HG02938 (cell line): ENCODE measurements at regions not wholly inside any gene's neighbourhood (a gene's known extent, or its start where the extent isn't known, plus 50 kb on each side); places are given as distances from the start of the nearest gene placed in this dataset.
"Not testable (repeated sequence)": the region's sequence is repeated elsewhere in the genome, so short reads cannot be mapped to it uniquely, and the experiment has no call there.

ENCODE experiments used
- ATAC-seq: cut with Tn5 transposase; IDR thresholded peaks from one replicate; pipeline ENCODE4 v1.9.1; 2021; ENCODE audit warnings: mild to moderate bottlenecking, moderate library complexity; ENCODE audit not compliant: unreplicated experiment

DNA sequence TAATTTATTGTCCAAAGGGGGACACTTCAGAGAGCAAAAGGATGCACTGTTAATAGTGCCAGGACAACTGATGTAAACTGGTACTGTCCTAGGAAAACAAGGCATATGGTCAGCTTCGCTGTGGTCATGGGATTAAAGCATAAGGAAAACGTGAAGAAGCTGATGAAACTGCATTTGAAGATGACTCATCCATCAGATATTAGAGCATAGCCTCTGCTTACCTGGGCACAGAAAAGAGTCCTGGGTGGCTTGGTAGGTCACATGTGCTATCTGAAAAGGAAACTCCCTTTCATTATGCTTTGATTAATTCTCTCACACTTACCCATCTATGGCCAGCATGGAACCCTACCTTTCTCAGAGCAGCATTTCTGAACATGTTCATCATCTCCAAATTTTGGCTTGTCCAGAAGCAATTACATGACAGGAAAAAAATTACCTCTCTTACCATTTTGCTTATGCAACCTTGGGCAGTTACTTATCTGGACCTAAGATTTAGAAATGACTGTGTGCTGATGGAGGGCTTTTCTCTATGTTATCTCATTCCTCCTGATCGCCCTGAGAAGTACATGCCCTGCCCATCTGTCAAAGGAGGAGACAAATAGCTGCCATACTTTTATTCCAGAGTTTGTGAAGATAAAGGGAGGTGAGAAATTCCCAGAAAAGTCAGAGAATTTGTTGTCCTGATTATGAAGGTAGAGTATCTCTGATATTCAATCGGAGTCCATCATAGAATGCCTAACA lies 275.3 kb upstream of the SLC14A2 start:
- ATAC-seq = no peak

DNA sequence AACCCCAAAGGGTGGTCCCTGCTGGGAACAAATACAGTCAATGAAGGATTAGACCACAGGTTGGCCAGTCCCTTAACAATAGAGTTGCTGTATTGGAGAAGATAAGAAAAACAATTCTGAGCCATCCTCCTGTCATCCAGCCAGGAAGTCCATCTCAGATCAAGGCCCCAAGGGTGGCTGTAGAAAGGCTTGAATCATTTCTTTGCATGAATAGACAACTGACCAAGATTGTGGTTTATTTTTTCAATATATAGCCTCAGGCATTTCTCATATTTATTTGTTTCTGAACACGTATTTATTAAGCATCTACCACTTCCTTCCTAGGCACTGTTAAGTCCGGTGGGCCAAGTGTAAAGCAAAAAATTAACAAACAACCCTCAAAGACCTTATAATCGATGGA lies 274.4 kb upstream of the SLC14A2 start:
- no peak for ATAC-seq

DNA sequence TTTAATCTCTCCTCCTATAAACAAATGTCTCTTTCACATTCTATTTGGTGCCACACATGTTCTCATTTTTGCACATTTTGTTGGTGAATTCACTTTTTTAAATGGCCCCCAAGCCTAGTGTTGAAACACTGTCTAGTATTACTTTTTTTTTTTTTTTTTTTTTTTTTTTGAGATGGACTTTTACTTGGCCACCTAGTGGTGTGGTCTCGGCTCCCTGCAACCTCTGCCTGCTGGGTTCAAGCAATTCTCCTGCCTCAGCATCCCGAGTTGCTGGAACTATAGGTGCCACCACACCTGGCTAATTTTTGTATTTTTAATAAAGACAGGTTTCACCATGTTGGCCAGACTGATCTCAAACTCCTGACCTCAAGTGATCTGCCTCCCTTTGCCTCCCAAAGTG lies 273.8 kb upstream of the SLC14A2 start:
- no peak for ATAC-seq

DNA sequence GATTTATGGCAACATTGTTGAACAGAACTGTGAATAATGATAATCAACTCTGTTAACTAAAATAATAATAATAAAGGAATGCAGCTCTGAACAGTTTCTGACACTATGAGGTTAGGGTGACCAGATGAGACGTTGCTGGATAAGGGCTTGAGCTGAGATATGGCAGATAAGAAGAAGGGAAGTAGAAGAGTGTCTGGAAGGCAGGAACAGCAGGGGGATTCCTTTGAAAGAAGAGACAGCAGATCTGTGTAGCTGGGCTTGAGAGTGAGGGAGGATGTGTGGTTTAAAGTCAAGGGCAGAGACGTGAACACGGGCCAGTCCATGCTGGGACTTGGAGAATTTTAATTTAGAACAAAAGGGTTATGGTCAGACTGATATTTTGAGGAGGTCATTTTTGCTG lies 273.1 kb upstream of the SLC14A2 start:
- no peak for ATAC-seq

DNA sequence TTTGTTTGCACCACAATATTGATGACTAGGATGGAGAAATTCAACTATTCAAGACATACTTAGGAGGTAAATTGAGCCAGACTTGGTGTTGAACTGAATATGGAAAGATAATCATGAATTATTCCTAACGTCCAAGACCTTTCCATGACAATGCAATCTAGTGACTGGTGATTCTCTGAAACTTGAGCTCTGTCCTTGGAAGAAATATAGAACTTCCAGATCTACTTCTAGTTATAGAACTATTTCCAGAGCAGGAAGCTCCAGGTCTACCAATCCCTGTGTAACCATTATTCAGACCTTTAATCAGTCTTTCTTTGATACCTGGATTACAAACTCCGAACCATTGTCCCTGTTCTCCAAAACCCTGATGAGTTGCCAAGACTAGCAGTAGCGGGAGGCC lies 272.6 kb upstream of the SLC14A2 start:
- no peak for ATAC-seq

DNA sequence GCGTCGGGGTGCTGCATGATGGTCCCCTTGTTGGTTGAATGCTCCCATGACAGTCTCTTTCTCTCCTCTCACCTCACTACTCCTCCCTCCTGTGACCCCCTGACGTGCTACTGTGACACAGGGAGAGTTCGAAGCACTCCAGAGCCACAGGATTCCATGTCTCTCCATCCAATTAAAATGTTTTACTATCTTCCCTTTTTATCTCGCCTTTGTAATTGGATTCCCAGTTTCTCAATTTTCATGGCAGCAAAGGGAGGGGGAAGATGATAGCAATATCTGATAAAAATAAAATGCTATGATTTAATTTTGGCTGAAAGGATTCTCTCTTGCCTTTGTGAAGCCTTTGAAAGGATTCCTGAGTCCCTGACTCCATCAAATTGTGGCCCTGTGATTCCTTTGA lies 271.9 kb upstream of the SLC14A2 start:
- ATAC-seq = no peak

DNA sequence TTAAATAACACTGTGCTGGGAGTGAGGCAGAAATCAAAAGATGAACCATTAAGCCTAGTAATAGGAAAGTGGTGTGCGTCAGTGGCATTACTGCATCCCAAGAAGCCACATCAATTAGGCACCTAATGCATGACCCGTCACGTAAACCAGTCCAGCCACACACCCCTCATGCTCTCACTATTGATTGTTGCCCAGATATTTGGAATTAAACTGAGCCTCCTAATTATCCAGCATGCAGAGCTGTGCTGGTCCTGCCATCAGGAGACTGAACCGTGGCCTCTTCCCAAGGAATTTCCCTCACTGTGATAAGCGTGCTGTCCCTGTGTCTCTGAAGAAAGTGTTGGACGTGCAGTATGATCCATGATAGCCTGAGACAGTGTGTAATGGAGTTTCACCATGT lies 270.6 kb upstream of the SLC14A2 start:
- ATAC-seq = not testable (repeated sequence)

DNA sequence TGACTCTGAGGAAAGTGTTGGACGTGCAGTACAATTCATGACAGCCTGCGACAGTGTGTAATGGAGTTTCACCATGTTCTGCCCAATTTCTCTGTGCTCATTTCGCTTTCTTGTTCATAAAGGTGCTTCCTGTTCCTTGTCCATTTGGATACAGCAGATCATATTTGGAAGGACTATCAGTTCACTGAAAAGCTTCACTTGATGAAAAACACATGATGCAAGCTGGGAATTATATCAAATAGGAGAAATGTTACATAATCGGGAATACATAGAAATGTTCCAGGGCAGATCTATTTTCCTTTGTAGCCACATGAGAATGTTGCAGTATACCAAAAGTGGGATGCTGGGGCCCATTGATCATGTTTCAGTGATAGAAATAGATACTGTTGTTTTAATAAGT lies 266.3 kb upstream of the SLC14A2 start:
- ATAC-seq = no peak

DNA sequence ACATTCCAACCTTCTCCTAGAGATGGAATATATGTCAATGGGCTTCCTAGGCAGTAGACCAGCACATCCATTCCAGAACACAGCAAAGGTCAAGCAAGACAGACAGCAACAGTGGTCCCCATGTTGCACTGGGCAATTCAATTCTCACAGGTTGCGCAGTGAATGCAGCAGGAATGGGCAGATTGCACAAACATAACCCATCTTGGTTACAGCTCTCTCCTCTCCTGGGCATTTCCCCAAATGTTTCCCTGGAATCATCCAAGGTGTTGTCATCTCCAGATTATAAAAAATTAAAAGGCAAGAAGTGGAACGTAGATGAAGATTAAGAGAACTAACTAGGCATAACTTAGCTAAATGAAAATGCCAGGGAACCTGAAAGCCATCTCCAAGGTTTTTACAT lies 265.8 kb upstream of the SLC14A2 start:
- ATAC-seq = no peak

DNA sequence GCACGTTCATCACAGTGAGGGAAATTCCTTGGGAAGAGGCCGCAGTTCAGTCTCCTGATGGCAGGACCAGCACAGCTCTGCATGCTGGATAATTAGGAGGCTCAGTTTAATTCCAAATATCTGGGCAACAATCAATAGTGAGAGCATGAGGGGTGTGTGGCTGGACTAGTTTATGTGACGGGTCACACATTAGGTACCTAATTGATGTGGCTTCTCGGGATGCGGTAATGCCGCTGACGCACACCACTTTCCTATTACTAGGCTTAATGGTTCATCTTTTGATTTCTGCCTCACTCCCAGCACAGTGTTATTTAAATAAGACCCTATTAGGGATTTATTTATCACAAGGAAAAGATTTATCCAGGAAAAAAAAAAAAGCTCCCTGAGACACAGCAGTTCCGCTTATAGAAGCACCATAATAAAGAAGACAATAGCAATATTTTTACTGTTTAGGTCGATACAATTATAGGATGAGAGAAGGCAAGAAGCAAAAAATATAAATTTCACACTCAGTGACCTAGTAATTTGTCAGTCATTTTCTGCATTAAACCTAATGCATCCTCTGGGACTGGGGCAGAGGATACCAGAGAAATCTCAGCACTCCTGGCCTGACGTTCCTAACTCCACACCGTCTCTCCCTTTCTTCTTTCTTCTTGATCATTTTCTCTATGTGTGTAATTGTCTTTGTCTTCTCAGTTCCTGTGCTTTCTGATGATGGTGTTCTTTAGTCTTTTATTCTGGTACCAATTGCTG lies 264.7 kb upstream of the SLC14A2 start:
- ATAC-seq = no peak

DNA sequence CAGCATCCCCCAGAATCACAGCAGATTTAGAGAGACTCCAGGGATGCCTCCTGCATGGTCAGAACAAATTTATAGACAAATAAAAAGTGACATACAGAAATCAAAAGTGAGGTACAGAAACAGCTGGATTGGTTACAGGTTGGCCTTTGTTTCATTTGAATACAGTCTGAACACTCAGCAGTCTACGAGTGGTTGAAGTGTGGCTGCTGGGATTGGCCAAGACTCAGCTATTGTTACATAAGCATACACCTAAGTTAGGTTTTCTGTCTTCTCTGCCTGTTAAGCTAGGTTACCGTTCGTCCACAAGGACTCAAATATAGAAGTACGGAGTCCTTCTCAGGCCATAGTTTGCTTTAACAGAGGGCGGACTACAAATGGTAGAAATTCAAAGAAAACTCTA lies 262.4 kb upstream of the SLC14A2 start:
- no peak for ATAC-seq

DNA sequence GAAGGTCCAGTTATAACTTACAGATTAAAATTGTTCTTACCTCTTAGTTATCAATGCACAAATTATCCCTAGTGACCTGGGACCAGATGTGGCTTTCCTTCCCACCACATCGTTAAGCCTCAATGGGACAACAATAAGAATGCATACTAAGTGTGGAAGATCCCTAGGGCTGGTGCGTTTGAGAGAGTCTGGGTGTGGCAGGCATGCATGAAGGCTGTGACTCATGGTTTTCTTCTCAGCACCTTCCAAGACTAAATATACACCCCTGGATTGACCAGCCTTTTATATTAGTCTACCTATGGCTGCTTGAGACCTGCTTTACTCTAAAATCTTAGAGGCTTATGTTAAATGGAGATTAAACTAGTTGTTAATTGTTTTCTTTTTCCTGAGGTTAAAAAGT lies 261.7 kb upstream of the SLC14A2 start:
- no peak for ATAC-seq

DNA sequence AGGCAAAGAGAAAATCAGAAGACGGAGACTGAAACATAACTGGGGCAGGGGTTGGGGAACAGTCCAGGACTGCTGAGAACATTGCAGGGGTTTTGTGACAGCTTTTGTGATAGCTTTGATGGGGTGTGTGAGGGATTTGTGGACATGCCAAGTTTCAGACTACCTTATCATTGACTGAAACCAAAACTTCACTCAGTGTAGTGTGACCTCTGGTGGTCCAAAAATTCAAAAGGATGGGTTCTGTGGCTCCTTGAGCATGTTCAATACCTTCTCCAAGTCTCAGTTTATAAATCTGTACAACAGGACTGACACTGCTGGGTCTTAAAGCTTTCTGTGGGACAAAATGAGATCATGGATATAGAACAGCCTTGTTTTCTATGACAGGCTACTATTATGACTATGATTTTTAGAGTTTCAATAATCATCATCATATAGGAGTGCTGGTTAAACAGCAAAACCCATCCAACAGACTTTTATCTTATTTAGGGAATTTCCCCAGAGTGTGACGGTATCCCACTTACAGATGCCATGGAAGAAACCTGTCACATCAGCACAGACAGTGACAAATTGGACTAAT lies 259.2 kb upstream of the SLC14A2 start:
- no peak for ATAC-seq

DNA sequence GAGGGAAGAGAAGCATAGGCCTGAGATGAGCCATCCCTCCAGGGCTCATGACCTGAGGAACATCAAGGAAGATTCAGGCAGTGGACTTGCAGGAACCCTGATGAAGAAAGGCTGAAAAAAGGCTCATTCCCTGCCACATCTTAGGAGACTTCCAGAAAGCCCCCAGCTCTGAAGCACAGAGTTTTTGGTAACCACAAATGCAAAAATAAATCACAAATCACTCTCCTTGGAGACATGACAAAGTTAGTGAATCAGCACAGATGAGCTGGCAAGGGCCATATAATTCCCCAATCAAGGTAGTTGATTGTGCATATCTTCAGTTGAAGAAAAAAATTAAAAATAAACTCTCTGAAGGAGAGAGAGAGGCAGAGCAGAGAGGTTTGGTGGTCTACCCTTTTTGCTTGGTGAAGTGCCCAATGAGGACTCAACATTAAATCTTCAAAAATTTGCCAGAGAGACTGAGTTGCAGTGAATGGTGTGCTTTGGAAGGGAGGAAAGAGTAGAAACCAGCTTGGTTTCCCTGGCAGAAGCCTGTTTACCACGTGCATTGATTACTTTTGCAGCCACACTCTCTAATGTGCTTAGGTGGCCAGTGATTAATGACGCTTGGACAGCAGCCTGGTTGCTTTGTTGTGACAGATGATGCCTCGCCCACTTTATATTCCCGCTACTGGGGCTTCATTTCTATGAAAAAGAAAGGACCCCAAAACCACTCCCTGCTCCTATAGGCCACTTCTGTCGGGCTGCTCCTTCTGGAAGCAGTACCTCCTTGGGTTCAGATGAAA lies 257.4 kb upstream of the SLC14A2 start:
- ATAC-seq = no peak

DNA sequence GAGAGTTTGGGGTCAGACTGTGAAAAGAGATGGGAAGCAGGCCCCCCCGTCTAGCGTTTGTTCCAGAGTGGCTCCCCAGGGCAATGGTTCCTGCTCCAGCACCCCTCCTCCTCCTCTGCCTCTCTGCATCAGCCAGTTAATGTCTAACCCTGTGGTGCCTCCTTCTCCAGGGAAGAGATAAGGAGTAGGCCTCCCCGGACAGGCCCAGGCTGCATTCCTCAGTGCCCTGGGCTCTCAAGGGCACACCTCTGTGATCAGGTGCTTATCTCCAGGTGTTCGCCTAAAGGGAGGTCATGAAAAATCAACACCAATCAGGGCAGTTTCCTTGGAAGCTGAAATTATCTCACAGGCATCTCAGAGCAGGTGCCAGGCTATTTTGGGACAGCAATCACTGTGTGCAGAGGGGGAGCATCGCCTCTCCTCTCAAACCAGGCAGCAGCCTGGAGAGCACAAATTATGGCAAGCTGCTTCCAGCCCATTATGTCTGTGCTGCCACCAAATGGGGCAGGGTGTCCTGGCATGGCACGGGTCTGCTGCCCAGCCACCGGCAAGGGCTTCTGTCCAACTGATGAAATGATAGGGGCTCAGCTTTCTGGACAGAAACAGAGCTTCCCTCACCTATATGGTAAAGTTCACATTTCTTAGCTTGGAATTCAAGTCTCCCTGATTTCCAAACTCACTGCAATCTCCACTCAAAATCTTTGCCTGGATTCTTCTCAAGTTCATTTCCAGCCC lies 255.8 kb upstream of the SLC14A2 start:
- ATAC-seq = no peak

DNA sequence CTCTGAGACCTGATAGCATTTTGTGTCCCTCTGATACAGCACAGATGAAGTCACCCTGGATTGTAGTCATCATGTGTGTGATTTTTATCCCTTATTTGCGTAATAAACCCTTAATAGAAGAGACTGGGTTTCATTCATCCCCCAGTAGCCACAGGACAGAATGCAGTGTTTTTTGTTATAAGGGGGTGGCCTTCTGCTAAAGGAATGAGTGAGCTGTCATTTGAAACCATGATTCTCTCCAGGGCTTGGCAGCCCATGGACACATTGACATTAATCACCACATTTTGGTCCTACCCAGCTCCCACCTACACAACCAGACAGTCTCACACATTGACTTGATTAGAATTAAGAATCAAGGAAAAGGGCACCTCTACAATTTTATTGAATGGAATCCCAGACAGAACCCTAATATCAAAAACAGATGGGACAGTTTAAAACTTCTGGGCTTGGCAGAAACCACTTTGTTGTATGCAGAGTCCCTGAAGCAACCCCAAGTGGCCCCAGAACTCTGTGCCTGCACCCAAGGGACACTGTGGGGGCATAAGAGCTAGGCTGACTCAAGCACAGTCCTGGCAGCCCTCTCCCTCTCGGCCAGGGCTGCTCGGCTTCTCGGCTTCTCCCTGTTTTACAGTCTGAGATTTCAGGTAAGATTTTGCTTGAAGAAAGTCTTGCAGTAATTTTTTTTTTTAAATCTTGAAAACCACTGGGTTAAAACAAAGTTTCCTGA lies 254.0 kb upstream of the SLC14A2 start:
- ATAC-seq = no peak

DNA sequence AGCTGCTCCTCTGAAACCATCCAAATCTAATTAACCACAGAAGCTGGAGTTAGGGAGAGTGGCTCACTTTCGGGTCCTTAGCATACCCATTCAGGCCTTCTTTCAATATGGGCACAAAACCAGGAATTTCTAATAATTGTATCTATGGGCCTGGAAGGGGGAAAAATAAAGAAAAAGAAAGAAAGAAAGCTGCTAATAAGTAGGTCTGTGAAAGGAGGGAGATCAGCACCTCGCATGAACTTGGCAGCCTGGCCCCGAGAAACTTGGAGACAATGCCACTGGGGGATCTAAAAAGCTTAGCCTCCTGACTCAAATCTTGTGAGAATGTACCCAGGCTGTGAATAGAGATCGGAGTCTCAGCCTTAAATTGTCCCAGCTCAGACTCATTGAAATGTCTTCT lies 252.1 kb upstream of the SLC14A2 start:
- ATAC-seq = no peak

DNA sequence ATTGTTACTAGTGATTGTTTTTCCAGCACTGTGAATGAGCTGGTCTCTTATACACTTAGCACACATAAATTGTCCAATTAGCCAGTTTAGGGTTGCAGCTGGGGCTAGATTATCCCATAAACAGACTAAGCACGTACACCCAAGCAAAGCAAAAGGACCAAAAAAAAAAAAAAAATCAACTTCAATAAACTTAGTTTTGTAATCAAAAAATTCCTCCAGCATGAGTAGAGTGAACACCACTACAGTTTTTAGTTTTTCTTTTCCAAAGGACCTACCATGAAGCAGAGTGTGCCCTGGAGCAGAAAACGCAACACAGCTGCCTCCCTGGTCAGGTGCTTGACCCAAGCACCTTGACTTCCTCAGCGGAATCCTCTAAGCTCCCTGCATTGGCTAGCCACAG lies 249.4 kb upstream of the SLC14A2 start:
- no peak for ATAC-seq

DNA sequence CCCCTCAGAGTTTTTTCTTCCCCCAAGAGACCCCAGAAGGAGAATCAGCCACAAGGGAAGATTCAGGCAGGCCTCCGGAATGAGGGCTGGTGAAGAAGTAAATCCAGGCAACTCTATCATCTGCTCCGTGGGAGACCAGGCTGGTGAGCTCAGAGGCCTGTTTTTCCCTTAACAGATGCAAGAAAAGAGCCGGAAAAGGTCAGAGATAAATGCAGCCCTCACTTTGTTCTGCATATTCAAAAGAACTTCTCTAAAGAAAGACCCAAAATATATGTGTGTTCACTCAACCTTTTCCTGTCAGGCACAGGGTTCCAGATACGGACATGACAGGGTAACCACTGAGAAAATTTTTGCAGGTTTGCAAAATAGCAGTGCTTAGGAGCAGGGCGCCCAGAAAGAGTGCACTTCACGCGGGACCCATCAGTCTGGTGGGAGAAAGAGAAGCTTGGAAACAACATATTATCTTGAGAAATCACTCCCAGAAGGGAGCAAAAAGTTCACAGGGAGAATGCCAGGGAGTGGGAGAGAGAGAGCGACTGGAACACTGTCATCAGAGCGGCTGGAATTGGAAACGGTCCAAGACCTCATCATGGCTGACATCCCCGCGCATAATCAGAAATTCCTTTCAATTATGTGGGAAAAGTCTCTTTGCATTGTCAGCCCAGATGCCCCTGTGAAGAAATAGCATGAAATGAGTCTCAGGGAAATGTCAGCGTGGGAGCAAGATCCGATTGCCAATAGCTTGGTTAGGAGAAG lies 244.8 kb upstream of the SLC14A2 start:
- no peak for ATAC-seq
